Activated T-cell treated with anti-CD3 and anti-CD28 coated beads for 48 hours (primary cell): ENCODE measurements at regions not wholly inside any gene's neighbourhood (a gene's known extent, or its start where the extent isn't known, plus 50 kb on each side); places are given as distances from the start of the nearest gene placed in this dataset.
"Not testable (repeated sequence)": the region's sequence is repeated elsewhere in the genome, so short reads cannot be mapped to it uniquely, and the experiment has no call there.

Experiments
- DNase-seq: peaks from one replicate; pipeline ENCODE4 v3.0.0-alpha.2; 2020; ENCODE audit warnings: low read depth

DNA sequence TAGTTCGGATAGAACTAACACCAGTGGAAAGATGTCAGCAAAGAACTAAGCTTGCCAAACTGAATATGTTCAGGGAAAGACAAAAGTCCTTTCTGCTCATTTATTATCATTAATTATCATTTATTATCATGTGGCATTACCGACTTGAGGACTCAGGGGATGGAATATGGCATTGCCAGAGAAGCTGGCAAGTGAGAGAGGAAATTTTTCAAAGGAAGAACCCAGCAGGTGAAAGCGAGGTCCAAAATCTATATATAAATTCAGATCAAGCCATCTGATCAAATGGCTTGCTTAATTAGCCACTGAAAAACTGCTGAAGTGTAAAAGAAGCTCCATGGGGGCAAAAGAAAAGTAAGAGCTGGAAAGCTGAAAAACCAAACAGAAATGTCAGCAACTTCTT, 1049.6 kb upstream of the SEMA6A start:
- no peak for DNase-seq

- no peak for DNase-seq
These were observed 1048.6 kb upstream of the SEMA6A start for GRCh38 chr5:117623042-117623805.

- DNase-seq, result no peak
These were observed 1047.3 kb upstream of the SEMA6A start for GRCh38 chr5:117621921-117622320.

GRCh38 chr5:117615226-117615625, 1040.6 kb upstream of the SEMA6A start:
- DNase-seq, result no peak

GRCh38 chr5:117614408-117614807, 1039.8 kb upstream of the SEMA6A start:
- no peak for DNase-seq

GRCh38 chr5:117604845-117605244, 1030.2 kb upstream of the SEMA6A start:
- no peak for DNase-seq

- not testable (repeated sequence) for DNase-seq
These were observed 1025.2 kb upstream of the SEMA6A start for GRCh38 chr5:117599811-117600210.

DNA sequence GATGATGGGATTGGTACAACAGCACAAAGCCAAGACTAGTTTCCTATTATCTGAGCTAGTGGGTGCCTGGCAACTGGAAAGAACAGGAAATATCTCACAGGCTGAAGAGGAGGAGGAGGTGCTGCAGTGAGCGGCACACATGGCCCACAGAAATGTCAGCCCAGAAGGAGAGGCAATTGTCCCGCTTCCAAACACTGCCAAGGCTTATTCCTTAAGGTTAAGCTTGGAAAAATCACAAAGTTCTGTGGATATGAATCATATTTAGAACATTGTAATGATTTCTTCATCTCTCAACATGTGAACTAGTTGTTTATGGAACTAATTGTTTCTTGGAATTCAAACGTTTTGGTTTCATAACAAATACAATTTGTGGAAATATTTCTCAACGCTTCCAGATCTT, 1019.5 kb upstream of the SEMA6A start:
- no peak for DNase-seq

GRCh38 chr5:117590944-117591343, 1016.3 kb upstream of the SEMA6A start:
- no peak for DNase-seq

- no peak for DNase-seq
These were observed 1014.0 kb upstream of the SEMA6A start for GRCh38 chr5:117588611-117589010.

DNA sequence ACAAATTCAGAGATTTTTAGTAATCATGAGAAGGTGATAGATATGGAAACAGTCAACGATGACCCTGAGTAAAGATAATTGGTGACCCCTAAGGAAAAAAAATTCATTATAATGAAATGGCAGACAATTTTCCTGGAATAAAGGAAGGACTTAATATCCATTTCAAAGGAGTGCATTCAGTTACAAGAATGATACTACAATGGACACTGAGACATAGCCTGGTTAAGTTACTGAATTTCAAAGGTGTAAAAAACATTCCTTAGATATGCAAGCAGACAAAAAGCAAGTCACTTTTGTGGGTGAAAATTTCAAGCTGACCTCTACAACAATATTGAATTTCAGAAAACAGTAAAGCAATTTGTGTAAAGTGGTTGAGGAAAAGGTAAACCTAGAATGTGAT, 1012.5 kb upstream of the SEMA6A start:
- DNase-seq, result no peak

- DNase-seq, result no peak
These were observed 994.0 kb upstream of the SEMA6A start for GRCh38 chr5:117568622-117569021.

GRCh38 chr5:117568126-117568525, 993.5 kb upstream of the SEMA6A start:
- DNase-seq, result no peak

DNA sequence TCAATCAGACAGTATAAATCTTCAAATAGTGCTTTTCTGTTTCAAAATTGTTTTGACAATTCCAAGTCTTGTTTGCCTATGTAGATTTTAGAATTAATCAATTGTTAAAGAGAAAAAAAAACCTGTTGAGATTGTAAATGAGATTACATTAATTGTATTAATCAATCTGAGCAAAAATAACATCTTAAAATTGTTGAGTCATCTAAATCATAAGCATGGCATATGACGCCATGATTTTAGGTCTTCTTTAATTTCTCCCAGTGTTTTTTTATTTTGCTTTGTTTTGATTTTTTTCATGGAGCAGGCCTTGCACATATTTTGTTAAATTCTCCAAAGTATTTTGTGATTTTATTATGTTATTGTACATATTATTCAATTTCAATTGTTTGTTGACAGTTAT, 988.0 kb upstream of the SEMA6A start:
- no peak for DNase-seq

- DNase-seq, result no peak
These were observed 986.9 kb upstream of the SEMA6A start for GRCh38 chr5:117561531-117561930.

- DNase-seq, result no peak
These were observed 984.6 kb upstream of the SEMA6A start for GRCh38 chr5:117559005-117559844.

DNA sequence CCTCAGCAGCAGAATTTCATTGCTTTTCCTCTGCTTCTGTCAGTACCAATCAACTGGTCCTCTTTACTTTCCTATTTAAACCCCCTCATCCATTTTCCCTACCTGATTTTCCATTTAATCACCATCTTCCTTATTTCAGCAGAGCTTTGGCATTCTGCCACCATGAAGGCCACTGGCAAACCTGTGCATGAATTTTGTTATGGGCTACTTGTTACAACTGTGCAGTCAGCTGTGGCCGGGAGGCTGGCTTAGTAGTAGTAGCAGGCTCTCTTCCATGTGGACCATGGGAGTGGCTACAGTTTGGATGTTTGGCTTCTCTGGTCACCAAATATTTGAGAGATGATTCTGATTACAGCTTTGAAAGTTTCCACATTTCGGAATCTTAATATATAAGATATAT, 976.6 kb upstream of the SEMA6A start:
- no peak for DNase-seq

DNA sequence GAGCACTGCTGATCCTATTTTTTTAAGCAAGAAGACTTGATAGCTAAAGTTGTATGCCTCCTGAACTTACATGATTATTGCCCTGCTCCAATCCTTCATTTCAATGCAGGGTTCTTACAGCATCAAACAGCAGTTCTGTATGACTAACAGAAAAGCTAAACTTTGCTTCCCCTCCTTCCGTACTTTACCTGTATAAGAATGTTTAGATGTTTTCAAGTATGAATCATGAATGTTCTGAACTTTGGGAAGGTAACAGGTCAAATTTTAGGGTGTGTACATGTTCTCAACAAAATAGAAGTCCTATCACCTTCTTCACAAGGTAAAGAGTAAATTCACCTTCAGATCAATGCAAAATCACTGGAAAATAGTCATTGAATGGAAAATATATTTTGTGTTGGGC, 972.6 kb upstream of the SEMA6A start:
- DNase-seq, result no peak

GRCh38 chr5:117539692-117540091, 965.1 kb upstream of the SEMA6A start:
- DNase-seq, result no peak

DNA sequence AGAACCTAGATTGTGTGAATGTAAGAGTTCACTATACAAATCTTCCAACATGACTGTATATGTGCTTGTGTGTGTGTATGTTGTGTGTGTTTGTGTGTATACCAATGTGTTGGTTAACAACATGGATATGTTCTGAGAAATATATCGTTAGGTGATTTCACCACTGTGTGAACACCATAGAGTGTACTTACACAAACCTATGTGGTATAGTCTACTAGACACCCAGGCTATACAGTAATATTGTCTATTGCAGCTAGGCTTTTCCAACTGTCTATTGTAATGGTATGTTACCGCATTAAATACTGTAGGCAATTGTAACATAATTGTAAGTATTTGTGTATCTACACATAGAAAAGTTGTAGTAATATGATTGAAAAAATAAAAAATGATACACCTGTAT, 959.2 kb upstream of the SEMA6A start:
- no peak for DNase-seq

- not testable (repeated sequence) for DNase-seq
These were observed 958.5 kb upstream of the SEMA6A start for GRCh38 chr5:117533051-117533670.

DNA sequence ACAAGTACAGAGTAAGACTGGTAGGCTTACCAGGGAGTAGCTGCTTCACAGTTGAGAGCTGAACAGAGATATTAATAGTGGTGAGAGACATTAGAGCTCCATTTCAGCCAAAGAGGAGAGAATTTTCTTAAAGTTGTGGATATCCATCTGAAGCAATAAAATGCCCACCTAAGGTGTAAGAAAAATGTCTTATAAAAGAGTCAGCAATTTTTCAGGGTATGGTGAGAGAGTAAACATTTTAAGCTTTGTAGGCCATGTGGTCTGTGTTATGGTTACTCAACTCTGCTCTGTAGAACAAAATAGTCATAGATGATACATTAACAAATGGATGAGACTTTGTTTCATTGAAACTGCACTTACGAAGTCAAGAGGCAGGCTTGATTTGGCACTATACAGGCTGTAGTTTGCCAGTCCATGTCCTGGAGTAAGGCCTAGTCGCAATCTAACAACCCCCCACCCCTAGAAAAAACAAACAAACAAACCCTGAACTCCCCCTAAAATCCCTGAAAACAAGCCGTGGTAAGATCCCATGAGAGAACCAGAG, 945.4 kb upstream of the SEMA6A start:
- no peak for DNase-seq

GRCh38 chr5:117504305-117504704, 929.7 kb upstream of the SEMA6A start:
- DNase-seq, result no peak
